Sigmoid colon (tissue), 6 donors: ENCODE measurements at regions not wholly inside any gene's neighbourhood (a gene's known extent, or its start where the extent isn't known, plus 50 kb on each side); places are given as distances from the start of the nearest gene placed in this dataset.
A peak's percentile ranks its signal among the peaks of the same experiment; 100 is the strongest.

Source experiments
- DNase-seq: peaks from one replicate; pipeline ENCODE4 v3.0.0-alpha.2; 2019
- H3K27ac ChIP-seq, 4 donors: fragments of 200-600 bp; sonication (generic); one replicate each; pipeline ENCODE4 v1.5.1; 2016 to 2019; ENCODE audit warnings: mild to moderate bottlenecking in 1 of 4
- H3K27me3 ChIP-seq, 3 donors: fragments of 200-600 bp; sonication (generic); one replicate each; pipeline ENCODE4 v1.5.1; 2019; ENCODE audit warnings: mild to moderate bottlenecking in 1 of 3
- H3K36me3 ChIP-seq, 4 donors: fragments of 200-600 bp; sonication (generic); one replicate each; pipeline ENCODE4 v1.5.1; 2016 to 2019
- H3K4me1 ChIP-seq, 4 donors: fragments of 200-600 bp; sonication (generic); one replicate each; pipeline ENCODE4 v1.5.1; 2017 to 2019
- H3K4me3 ChIP-seq, 4 donors: fragments of 200-600 bp; sonication (generic); one replicate each; pipeline ENCODE4 v1.5.1; 2017 to 2019; ENCODE audit warnings: mild to moderate bottlenecking in 2 of 4, moderate library complexity in 1 of 4
- H3K9me3 ChIP-seq, 4 donors: fragments of 200-600 bp in 3 of 4; sonication (generic) in 3 of 4; one replicate each; pipeline versions ENCODE4 v1.5.1 to v1.6.1; 2013 to 2019
- EP300 ChIP-seq, 4 donors: sonication (generic); formaldehyde crosslinking; IDR thresholded peaks; one replicate each; pipeline ENCODE4 v1.6.1; 2017; ENCODE audit warnings: antibody characterized with exemption in 4 of 4
- POLR2A ChIP-seq, 2 donors: fragments of 450-650 bp; IDR thresholded peaks; one replicate each; pipeline ENCODE4 v1.6.1; 2016; ENCODE audit warnings: antibody characterized with exemption in 2 of 2, mild to moderate bottlenecking in 2 of 2, moderate library complexity in 2 of 2
- POLR2AphosphoS5 ChIP-seq, 4 donors: sonication (generic); formaldehyde crosslinking; IDR thresholded peaks; one replicate each; pipeline ENCODE4 v1.6.1; 2017; ENCODE audit warnings: antibody characterized with exemption in 4 of 4
- WGBS, 2 donors: extraction: QIAGEN DNeasy Blood & Tissue Kit; methylation state at CpG; one replicate each; pipeline ENCODE4 v1.1.7; 2013; 5-methylcytosine and 5-hydroxymethylcytosine counted together
- intact Hi-C: fragments of 100-400 bp; cut with DNase I; formaldehyde crosslinking; loops from one replicate; pipeline ENCODE4 v1.15.1; 2023
- TF ChIP-seq, protein P1 (sequence below), 4 experiments: fragments of 450-650 bp in 3 of 4; fragments of 200-600 bp in 1 of 4; IDR thresholded peaks; one replicate each; pipeline ENCODE4 v1.5.1; 2016 to 2019; ENCODE audit warnings: antibody characterized with exemption in 4 of 4, mild to moderate bottlenecking in 3 of 4, moderate library complexity in 2 of 4
- donor health status: healthy with polysubstance abuse.
- donor health status: healthy.

DNA sequence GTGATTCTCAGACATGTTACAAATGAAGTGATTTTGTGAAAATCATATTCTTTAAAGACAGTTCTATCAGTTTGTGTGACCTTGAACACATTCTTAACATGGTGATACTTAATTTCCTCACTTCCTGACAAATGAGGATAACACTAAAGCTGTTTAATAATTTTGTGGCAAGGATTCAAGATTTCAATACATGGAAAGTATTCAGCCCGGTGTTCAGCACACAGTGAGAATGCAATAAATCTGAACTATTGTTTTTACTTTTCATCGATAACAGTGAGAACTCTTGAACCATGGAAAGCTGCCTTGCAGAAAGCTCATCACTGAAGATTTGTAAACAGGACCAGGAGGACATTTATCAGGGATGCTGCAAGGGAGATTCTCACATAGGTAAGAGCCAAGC is 57.1 kb upstream of the C5orf46 start:
- Histone ChIP-seq H3K27ac (peak overlapping the region in 1 of 4 donors; percentile 38), H3K36me3 (no peaks in the 10 kb centered on the region), H3K9me3 (no peaks in the 10 kb centered on the region), H3K4me1 (peaks cover 0 to 27% (median 13%) of the 10 kb centered on the region in 4 donors), H3K4me3 (no peak overlapping the region), H3K27me3 (no peaks in the 10 kb centered on the region)
- intact Hi-C loops: no loop called here
- WGBS, 2 donors: 80 to 83% methylated on average over 2 of the region's 2 CpGs
- DNase-seq: no peak
- TF ChIP-seq POLR2A (IDR thresholded peaks at IDR 0.05) (no peak), POLR2AphosphoS5 (IDR thresholded peaks at IDR 0.05) (no peak)
- TF ChIP-seq, protein P1, sequence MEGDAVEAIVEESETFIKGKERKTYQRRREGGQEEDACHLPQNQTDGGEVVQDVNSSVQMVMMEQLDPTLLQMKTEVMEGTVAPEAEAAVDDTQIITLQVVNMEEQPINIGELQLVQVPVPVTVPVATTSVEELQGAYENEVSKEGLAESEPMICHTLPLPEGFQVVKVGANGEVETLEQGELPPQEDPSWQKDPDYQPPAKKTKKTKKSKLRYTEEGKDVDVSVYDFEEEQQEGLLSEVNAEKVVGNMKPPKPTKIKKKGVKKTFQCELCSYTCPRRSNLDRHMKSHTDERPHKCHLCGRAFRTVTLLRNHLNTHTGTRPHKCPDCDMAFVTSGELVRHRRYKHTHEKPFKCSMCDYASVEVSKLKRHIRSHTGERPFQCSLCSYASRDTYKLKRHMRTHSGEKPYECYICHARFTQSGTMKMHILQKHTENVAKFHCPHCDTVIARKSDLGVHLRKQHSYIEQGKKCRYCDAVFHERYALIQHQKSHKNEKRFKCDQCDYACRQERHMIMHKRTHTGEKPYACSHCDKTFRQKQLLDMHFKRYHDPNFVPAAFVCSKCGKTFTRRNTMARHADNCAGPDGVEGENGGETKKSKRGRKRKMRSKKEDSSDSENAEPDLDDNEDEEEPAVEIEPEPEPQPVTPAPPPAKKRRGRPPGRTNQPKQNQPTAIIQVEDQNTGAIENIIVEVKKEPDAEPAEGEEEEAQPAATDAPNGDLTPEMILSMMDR (IDR thresholded peaks at IDR 0.05): no peak

DNA sequence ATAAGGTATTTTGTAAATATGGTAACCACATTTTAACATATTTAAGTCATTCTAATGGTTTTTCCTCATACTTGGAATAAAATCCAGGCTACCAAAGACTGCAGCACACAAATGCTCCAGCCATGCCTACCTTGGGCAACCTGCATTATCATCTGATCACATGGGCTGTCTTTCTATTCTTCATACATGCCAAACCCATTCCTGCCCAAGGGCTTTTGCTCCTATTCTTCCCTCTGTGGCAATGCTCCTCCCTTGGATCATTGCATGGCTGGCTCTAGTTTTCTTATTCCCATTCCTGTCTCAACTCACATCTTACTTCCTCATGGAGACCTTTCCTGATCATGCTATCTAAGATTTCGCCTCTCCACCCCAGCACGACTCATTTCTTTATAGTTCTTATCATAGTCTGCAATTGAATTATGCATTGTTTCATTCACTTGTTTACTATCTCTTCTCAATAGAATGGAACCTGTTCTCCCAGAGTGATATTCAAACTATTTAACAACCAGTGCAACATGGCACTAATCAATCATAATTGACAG is 54.9 kb upstream of the C5orf46 start:
- no peaks in the 10 kb centered on the region for H3K9me3 ChIP-seq
- 14 to 71% methylated on average over 2 of the region's 2 CpGs for WGBS, 2 donors
- peaks cover 0 to 23% (median 13%) of the 10 kb centered on the region in 4 donors for H3K4me1 ChIP-seq
- H3K27ac ChIP-seq: no peak overlapping the region
- no peak for DNase-seq
- TF ChIP-seq POLR2AphosphoS5 (IDR thresholded peaks at IDR 0.05) (no peak), EP300 (IDR thresholded peaks at IDR 0.05) (no peak), POLR2A (IDR thresholded peaks at IDR 0.05) (no peak)
- TF ChIP-seq, protein P1 (IDR thresholded peaks at IDR 0.05): no peak
- no peaks in the 10 kb centered on the region for H3K36me3 ChIP-seq
- no peak overlapping the region for H3K4me3 ChIP-seq
- intact Hi-C loops: no loop called here
- H3K27me3 ChIP-seq: no peaks in the 10 kb centered on the region

DNA sequence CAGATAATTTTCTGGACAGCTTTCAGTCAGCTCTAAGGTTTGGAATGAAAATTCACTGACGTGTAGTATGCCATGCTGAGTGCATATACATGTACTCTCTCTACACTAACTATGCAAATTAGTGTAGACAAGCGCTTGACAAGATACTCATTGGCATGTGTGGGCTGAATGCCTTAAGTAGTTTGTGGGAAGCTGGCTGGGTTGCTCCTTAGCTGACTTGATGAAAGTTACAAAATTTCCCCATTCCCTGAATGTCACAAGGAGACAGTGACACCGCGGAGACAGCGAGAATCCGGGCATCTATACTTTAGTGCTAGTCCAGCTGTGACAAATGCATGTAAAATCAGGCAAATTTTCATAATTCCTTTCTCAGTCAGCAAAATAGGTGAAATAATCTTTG is 51.6 kb upstream of the C5orf46 start:
- intact Hi-C loops: no loop called here
- TF ChIP-seq, protein P1 (IDR thresholded peaks at IDR 0.05): no peak
- no peak for TF ChIP-seq EP300 (IDR thresholded peaks at IDR 0.05)
- TF ChIP-seq POLR2A (IDR thresholded peaks at IDR 0.05): no peak
- no peak for TF ChIP-seq POLR2AphosphoS5 (IDR thresholded peaks at IDR 0.05)
- Histone ChIP-seq H3K27me3 (no peaks in the 10 kb centered on the region), H3K9me3 (no peaks in the 10 kb centered on the region), H3K4me1 (no peaks in the 10 kb centered on the region), H3K4me3 (no peak overlapping the region), H3K27ac (no peak overlapping the region), H3K36me3 (no peaks in the 10 kb centered on the region)
- WGBS, 2 donors: 94% methylated on average over 6 of the region's 6 CpGs
- DNase-seq: no peak

DNA sequence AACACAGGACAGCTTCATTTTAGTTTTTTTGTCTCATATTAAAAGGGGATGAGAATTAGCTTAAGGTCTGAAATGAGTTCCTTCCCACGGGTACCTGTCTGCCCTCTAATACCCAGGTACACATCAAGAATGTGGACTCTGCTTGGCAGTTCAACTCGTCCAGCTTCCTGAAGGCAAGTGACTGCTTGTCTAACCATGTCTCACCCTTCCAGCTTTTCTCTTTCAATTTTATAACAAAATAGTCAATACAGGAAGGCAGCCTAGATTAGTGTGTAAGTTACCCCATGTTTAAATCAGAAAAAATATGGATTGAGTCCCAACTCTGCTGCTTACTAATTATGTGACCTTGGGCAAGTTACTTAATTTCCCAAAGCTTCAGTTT is 50.5 kb upstream of the C5orf46 start:
- Histone ChIP-seq H3K27me3 (no peaks in the 10 kb centered on the region), H3K4me1 (no peaks in the 10 kb centered on the region), H3K4me3 (no peak overlapping the region), H3K9me3 (no peaks in the 10 kb centered on the region), H3K36me3 (no peaks in the 10 kb centered on the region), H3K27ac (no peak overlapping the region)
- intact Hi-C loops: no loop called here
- TF ChIP-seq, protein P1 (IDR thresholded peaks at IDR 0.05): no peak
- no peak for TF ChIP-seq EP300 (IDR thresholded peaks at IDR 0.05)
- TF ChIP-seq POLR2A (IDR thresholded peaks at IDR 0.05): no peak
- TF ChIP-seq POLR2AphosphoS5 (IDR thresholded peaks at IDR 0.05): no peak
- no peak for DNase-seq
- WGBS, 2 donors: 48 to 72% methylated on average over 2 of the region's 2 CpGs
